ENCODE measurements at regions not wholly inside any gene's neighbourhood (a gene's known extent, or its start where the extent isn't known, plus 50 kb on each side); places are given as distances from the start of the nearest gene placed in this dataset.

DNA sequence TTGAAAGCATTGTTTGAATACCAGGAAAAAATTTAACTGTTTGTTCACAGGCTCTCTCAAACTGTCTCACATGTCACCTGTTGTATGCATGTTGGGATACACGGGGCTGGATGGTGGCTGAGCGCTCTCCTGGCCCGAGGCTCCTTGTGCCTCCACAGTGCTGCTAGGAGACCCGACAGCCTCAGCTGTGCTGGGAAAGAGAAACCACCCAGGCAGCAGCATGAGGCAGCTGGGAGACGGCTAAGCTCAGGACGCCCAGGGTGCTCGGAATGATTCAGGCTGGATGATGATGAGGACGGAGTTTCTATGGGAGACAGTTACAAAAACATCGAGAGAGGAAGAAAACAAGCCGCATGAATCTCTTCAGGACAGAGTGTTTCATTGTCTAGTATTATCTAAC is 278.0 kb upstream of the CDH4 start:
- no peak for DNase-seq

DNA sequence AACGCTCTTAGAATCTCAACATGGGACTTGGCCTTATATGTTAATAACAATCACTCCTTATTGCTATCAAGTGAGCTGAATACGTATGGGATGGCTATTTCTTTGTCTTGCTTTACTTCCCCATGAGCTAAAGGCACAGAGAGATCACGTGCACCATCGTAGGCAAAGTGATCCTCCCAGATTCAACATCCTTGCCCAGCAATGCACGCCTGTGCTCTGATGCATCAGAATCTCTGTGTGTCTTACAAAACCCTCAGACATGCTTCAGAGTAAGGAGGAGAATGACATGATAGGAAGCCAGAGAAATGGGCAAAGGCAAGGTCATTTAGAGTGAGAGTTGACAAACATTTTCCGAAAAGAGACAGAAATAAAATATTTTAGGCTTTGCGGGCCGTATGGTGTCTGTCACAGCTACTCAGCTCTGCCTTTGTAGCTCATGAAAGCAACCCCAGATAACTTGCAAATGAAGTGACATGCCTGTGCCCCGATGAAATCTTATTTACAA is 277.6 kb upstream of the CDH4 start:
- DNase-seq, result no peak

DNA sequence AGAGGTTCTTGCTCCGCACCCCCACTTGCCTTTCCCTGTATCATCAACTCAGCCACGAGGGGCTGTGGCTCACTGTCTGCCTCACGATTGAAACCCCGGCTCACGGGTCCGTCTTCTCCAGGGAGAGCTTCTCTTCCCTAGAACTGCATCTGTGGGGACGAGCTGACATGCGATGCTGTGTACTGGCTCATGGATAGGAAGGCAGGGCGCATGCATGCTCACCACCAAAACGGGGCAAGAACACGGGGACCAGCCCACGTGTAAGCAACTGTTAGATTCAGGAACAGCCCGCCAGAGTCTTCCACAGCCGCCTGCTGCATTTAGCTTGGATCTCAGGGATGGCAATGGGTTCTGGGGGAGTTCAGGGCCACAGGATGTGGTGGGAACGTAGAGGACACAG is 275.9 kb upstream of the CDH4 start:
- DNase-seq, result no peak

DNA sequence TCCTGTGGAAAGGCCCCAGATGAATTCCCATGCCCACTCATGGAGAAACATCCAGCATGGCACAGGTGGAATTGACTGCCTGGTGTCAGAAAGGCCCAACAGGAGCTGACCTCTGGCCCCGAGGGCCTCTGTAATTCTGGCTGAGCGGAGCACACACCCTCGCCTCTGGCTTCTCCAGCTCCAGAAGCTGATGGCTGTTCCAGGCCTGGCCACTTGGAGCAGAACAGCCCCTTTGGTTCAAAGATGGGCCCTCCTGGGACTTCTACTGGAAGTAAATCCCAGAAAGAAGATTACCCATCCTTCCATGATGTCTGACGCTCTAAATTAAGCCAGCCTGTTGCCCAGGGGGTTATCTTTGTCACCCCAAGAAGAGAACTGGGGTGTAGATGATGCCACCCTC is 275.1 kb upstream of the CDH4 start:
- DNase-seq, result no peak

DNA sequence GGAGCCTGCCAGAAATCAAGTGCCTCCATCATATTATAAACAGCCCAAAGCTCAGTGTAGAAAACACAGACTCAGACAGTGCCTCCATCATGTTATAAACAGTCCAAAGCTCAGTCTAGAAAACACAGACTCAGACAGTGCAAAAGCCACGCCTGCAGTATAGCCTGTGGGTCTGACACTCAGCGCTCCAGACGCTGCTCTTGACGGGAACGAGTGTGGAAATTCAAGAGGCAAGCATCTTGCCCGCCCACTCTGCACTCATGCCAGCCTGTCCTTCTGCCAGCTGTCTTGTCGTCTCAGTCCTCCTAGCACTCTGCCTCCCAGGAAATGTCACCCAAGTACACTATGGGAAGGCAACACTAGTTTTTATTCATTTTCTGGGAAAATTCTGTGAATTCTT is 274.2 kb upstream of the CDH4 start:
- no peak for DNase-seq

DNA sequence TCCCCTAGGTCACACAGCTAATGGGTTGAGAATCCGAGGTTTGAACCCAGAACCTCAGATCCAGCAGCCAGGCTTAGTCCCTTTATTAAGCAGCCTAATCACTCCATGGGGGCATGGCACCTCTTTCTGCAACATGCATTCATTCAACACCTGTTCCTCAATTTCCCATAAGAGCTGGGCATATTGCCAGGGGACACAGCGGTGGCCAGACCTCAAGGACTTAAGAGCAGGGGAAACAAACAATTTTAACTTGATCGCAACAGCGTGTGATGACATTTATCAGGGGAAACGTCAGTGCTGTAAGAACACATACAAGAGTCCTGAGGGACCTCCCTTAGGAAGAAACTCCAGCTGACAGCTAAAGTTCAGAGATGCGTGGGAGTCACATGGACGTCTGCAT is 267.4 kb upstream of the CDH4 start:
- DNase-seq, result peak; percentile 69

DNA sequence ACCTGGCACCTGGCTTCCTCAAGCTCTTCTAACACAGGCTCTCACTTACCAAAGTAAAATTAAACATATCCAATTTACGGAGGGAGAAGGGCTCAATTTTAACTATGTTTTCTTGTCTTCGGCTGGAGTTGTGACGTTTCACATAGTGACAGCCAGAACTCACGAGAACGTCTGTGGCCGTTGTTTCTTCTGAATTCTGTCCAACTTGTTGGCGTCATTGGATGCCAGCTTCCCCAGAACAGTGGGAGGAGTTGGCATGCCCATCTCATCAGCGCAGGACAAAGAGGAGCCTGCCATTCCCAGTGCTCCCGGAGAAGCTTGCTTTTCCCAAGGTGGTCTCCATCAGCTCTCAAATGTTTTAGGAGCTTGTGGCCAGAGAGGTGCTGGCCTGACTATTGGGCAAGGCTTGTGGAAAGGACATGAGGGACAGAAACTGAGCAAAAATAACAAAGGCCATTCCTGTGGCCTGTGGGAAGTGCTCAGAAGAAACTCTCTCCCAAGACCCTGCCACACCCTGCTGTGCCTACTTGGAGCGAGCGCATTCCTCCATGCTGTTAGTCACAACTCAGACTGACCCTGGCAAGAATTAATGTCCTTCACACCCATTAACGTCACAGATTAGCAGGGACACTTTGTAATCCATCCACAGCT is 265.4 kb upstream of the CDH4 start:
- DNase-seq, result no peak

DNA sequence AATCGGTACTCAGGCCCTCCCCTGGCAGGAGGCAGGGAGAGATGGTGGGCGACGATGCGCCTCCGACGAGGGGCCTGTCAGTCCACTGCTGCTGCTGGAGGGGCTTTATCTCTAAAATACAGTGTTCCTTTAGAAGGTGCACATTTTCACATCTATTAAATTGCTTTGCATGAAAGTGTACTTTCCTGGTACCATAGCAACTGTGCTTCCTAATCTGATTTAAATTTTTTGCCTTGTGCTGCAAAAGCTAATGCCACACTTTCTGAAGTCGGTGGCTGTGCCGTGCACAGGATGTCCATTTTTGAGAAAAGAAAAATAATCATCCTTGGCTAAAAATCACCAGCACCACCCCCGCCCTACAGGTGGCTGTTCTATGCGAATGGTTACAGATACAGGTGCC is 262.0 kb upstream of the CDH4 start:
- DNase-seq, result no peak

DNA sequence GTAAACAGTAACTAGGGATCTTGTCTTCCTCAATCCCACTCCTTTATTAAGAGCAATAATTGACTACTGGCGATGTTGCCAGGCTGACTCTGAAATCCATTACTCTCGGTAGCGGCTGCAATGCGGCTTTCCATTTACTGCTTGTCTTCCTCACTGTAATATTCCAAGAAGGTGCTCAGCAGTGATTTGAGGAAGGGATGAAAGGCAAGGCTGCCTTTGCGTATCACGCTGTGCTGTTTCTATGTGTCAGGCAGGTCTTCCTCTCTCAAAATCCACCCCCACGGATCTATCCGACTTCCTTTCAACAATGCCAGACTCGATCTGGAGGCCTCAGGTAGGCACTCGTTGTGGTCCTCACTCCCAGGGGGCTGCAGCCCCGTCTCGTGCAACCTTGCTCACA is 261.4 kb upstream of the CDH4 start:
- DNase-seq, result no peak

DNA sequence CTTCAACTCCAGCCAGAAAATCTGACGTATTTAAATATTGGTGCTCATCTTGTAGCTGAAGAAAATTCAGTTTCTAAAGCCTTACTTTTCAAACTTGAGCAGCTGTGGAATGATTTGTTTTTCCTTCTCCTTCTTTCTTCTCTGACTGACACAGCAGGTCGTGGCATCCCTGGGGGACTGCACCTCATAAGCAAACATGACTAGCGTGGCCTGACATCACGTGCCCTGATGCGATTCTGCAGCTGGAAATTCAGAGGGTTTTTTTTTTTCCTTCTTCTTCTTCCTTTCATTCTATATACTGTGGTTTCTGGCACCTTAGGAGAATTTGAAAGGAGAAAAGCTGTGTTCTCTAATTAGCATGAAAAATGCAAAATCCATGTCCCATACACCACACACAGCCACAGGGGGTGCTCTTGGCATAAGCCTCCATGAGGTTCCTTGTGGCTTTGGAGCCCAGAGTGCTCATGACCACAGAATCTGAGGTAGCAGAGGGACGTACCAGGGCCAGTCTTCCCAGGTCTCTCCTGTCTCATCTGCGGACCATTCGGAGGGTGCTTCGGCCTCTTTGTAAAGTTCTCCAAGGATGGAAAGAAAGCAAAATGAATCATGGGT is 258.5 kb upstream of the CDH4 start:
- no peak for DNase-seq

DNA sequence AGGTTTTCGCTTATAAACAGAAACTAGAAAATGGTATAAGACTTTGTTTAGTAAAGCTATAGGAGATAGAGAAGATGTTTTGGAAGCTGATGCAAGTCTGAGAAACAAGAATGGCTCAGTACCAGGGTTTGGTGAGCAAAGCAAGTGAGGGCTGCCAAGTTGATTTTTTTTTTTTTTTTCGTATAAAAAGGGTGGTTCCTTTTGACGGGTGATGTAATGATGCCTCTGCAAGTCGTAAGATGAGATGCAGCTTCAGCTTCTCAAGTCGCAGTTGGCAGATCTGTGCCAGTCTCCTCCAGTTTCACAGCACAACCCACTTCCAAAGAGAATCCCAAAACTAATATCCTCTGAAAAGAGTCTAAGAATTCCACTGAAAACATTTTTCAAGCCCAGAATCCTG is 252.8 kb upstream of the CDH4 start:
- DNase-seq, result no peak

DNA sequence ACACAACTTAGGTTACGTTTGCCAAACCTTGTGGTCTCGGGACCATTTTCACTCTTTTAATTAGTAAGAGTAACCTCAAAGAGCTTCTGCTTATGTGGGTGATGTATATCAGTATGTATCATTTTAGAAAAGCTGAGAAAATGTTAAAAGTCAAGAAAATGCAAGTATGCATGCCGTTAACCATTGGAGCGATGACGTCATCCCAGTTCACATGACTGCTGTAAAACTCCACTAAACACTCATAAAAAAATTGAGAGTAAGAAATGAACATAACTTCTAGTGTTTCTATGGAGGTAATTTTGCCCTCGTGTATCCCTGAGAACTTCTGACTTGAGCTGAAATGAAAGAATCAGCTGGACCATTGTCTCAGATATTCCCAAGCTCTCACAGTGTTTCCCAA is 250.0 kb upstream of the CDH4 start:
- DNase-seq, result no peak

DNA sequence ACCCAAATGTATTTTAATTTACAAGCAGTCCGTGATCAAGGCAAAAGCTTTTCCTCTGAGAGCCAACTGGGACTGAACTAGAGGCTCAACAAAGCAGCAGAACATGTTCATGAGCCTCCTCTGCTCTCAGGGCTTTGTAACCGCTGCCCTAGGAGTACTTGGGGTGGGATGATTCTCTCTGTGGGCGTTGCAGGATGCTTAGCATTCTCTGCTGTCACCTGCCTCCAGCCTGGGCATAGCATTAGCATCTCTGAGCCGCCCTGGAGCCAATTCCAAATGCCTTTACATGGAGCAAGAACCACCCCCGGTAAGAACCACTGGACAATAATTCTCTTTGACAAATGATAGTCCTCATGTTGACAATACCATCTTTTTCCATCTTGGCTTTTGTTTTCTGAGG is 237.6 kb upstream of the CDH4 start:
- DNase-seq, result no peak

DNA sequence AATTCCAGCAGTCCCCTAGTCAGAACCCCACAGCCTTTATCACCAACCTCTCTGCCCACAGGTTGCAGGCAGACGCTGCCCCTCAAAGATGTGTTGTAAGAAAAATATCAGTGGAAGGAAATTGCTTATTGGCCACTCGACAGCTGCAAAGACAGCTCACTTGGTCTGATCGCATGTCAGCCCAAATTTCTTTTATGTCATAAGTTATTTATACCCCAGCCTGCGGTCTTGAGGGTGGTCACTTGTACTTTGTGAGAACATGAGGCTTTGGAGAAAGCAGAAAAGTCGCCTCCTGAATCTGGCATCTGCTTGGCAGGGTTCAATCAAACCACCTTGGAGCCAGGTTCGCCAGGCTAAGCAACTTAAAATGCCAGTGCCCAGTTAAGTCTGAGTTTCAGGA is 236.5 kb upstream of the CDH4 start:
- DNase-seq, result no peak

DNA sequence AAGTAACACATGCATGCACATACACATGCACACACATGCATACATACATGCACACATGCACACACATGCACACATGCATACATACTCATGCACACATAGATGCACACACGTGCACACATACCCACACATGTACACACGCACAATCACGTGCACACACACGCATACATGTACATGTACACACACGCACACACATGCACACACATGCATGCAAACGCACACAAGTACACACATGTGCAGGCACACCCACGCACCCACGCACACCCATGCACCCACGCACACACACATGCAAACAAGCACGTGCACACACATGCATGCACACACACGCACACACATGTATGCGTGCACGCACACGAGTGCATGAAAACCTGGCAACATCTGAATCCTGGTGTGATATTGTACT is 232.7 kb upstream of the CDH4 start:
- no peak for DNase-seq

DNA sequence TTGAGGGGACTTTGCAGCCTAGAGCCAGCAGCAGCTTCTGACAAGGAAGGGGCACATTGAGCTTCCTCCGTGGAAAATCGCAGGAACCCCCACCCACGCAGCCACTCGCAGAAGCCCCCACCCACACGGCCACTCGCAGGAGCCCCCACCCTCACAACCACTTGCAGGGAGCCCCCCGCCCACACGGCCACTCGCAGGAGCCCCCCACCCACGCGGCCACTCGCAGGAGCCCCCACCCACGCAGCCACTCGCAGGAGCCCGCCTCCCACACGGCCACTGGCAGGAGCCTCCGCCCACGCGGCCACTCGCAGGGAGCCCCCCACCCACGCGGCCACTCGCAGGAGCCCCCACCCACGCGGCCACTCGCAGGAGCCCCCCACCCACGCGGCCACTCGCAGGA is 228.4 kb upstream of the CDH4 start:
- no peak for DNase-seq

DNA sequence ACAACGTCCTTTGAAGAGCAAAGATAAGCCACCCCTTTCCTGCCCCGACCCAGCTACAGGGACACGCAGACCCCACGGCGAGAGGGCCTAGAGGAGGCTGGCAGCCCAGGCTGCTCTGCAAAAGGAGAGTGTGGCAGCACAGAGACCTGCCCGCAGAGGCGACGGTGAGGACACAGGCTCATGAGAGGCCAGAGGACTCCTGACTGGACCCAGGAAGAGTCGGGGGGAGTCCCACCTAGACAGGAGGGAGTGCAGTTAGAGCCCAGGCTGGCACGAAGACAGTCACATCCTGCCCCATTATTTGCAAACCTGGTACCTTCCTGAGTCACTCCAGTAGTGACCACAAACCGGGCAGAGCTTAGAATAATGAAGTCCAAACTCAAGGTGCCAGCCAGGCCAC is 227.7 kb upstream of the CDH4 start:
- no peak for DNase-seq

DNA sequence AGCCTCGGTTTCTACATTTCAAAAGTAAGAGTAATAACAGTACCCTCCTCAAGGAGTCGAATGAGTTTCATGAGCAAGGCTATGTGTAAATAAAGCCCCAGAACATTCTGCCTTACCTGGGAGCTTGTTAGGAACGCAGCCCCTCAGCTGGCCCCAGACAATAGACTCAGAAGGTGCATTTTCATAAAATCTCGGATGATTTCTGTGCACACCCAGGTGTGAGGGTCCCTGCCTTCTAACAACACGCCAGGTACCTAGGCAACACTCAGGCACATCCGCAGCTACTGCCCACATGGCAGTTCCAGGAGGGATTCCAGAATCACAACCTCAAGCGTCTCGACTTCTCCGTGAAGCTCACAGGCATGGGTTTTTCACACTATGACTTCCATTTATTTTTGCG is 226.5 kb upstream of the CDH4 start:
- no peak for DNase-seq

DNA sequence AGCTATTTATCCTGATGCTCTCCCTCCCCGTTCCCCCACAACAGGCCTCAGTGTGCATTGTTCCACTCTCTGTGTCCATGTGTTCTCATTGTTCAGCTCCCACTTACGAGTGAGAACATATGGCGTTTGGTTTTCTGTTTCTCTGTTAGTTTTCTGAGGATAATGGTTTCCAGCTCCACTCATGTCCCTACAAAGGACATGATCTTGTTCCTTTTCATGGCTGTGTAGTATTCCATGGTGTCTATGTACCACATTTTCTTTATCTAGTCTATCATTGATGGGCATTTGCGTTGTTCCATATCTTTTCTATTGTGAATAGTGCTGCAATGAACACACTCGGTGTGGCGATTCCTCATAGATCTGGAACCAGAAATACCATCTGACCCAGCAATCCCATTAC is 225.9 kb upstream of the CDH4 start:
- DNase-seq, result no peak

DNA sequence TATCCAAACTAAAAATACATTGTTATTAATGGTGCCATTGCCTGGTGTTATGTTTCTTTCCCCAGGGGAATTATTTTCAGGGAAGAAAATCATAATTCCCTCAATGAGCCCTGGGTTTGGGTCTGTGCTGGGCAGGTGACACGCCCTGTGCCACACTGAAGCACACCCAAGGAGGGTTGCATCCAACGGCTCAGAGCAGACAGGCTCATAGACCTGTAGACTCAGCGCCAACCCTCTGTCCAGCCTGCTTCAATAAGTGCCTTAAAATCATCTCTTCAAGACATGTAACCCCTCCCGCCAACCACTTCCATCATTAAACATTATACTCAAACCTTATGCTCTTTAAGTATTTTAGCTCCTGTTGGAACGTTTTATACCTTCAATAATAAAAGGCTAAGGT is 225.3 kb upstream of the CDH4 start:
- DNase-seq, result no peak

DNA sequence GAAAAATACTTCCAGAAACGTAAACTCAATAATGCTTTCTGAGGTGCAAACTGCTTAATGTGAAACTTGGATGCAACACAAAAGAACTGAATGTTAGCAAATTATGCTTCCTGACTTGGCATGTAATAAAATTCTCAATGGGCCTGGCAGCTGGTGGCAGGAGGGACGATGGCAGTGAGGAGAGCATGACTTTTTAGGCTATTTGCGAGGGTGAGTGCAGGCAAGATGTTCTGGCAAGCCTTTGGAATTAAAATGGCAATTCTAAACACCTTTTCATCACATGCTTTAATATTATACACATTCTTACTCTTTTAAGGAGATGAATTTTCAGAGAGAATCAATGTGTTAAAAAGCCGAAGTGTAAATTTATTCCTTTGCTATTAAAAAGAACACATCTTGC is 224.8 kb upstream of the CDH4 start:
- no peak for DNase-seq

DNA sequence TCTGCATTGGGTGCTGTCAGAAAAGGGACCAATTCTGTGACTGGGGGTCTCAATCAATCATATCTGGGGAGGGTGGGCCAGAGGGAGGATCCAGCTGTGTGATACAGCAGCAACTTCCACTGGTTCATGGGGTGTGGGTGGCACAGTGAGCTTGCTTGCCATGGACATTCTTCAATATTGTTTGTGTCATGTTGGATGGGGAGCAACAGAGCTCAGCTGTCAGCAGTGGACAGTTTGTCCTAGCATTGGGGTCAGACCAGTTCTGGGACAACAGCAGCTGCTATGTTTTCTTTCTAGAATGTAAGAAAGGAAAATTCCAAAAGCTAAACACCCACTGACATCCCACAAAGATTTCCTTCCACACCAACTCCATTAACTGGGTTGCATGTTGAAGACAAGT is 221.9 kb upstream of the CDH4 start:
- no peak for DNase-seq

DNA sequence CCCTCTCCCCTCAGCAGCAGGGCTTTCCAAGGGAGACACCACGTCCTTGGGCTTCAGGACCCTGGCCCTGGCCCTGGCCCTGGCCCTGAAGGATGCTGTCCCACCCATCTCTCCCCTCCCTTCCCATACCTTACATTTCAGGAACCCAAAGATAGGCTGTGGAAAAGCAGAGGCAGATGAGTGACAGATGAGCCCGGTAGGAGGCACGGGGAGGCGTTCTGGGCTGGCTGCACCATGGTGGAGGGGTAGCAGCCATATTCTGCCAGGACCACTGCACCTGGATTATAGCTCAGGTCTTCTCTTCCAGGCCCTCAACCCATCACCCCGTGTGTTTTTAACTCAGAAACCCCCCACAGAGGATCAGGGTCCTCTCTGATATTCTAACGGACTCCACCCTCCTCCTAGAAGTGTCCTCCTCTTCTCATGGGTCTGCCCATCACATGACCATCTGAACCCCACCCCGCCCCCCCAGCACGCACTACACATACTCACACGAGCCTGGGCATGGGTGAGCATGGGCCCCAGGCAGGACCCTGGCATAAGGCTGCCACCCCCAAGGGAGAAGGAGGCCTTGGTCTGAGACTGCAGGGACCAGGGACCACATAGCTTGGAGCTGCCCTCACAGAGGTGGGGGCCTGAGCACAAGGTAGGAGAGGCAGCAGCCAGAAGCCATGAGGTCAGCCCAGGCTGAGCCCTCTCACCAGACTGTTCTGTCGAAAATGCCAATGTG is 220.8 kb upstream of the CDH4 start:
- no peak for DNase-seq

DNA sequence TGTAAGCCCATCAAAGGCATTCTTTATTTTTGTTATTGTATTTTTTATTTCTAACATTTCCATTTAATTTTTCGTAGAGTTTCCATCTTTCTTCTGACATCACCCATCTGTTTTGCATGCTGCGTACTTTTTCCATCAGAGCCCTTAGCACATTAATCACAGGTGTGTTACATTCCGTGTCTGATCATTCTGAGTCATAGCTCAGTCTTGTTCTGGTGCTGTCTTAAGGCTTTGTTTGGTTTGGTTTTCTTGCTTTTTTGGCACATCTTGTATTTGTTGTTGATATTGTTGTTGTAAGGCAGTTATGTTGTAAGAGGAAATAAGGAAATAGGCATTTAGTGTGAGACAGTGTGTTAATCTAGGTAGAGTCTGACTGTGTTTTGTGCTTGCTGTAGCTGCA is 214.6 kb upstream of the CDH4 start:
- no peak for DNase-seq

DNA sequence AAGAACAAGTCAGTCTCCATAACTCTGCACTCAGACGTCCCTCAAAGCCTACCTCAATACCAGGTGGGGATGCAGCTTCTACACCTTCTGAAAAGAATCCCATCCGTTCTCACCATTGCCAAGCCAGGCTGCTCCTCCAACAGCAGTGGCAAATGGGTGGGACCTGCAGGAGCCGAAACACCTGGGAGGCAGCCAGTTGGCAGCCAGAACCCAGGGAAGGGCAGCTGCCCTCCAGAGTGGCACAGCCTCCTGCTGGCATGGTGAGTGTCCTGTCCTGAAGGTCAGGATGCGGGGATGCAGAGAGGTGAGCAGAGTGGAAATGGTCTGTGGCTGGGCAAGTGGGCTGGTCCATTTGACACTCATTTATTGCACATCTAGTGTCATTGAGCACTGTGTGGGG is 210.6 kb upstream of the CDH4 start:
- no peak for DNase-seq
